Activated CD4-positive, alpha-beta T cell treated with anti-CD3 and anti-CD28 coated beads, Interleukin-2, Interleukin-4, amounts not matched to agents 100 ng/mL and 50 ng/mL, durations not matched to agents 16 hours and 8 hours (primary cell): ENCODE measurements at regions not wholly inside any gene's neighbourhood (a gene's known extent, or its start where the extent isn't known, plus 50 kb on each side); places are given as distances from the start of the nearest gene placed in this dataset.

Experiments
- DNase-seq: peaks from one replicate; pipeline ENCODE4 v3.0.0-alpha.2; 2020; ENCODE audit warnings: low spot score

DNA sequence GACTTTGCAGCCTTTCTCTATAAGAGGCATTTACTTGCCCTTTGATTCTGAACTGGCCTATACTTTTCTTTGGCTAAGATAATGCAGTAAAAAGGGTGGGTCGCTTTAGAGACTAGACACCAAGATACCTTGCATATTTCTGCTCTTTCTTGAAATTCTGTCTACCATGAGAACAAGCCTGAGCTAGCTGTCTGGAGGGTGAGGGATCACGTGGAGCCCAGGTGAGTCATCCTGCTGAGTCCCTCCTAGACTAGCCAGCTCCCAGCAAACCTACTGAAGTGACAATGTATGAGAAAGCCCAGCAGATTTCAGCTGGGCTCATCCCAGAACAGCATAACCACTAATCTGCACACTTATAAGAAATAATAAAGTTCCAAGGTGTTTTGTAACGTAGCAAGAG is 408.0 kb upstream of the KAZN start:
- no peak for DNase-seq

GRCh38 chr1:14194511-14194910 is 404.0 kb upstream of the KAZN start:
- no peak for DNase-seq

DNA sequence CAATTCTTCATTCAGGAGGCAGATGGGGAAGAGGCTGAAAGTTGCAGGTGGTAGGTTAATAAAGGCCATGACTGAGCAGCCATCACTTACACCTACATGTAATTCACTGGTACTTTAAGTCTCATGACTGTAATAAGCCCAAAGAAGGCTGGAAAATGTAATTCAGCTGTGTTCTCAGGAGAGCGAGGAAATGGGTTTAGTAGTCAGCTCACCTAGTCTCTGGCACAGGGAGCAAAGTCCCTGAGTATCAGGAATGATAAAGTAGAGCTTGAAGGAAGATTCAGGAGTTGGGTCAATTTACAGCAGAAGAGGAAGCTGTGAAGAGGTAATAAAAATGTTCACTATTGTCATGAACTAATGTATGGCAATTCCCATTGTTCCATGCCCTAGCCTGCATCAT is 393.4 kb upstream of the KAZN start:
- DNase-seq, result no peak

DNA sequence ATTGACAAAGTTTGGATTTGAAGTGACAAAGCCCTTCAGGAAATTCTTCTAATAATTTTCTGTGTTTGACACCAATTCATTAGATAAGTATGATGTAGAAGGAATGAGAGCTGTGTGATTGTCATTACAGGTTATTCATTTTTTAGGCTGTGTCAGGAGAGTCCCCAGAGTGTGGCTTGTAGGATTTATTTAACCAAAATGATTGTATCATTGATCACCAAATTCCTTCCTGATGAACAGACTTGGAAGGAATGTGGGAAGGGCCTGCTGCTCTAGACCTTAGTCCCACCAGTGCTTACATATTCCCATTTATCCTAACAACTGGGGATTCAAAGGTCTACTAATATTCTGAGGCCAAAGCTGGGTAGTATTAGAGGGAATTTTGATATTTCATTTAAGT is 383.3 kb upstream of the KAZN start:
- DNase-seq, result no peak

DNA sequence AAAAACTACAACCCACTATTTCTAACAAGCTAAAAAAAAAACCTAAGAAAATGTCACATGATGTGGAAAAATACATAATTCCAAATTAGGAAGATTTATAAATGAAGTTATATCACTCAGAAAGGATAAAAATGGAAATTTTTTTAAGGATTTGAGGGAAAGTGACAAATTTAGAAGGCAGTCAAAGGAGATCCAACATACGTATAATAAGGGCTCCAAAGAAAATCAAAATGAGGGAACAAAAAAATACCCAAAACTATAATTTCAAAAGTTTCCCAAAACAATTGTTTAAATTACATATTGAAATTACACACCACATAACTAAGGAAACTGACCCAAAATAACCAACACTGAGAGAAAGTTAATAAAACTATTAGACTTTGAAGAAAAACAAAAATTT is 381.1 kb upstream of the KAZN start:
- no peak for DNase-seq

DNA sequence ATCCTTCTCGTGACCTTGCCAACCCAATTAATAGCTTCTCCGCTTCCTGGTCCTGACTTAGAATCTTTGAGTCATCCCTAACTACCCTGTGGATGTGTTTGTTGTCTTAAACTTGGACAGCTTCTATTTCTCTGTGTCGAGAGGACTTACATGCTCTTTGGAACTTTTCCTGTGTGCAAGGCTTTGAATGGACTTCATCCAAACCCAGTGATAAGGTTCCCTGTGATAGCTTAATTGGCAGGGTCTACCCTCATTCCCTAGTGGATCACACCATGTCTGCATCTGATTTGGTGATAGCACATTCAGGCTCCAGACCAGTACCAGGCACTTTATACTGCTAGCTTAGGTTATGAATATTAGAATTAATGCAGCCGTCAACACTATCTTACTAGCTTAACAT is 378.2 kb upstream of the KAZN start:
- no peak for DNase-seq

GRCh38 chr1:14220811-14221210 is 377.7 kb upstream of the KAZN start:
- no peak for DNase-seq

DNA sequence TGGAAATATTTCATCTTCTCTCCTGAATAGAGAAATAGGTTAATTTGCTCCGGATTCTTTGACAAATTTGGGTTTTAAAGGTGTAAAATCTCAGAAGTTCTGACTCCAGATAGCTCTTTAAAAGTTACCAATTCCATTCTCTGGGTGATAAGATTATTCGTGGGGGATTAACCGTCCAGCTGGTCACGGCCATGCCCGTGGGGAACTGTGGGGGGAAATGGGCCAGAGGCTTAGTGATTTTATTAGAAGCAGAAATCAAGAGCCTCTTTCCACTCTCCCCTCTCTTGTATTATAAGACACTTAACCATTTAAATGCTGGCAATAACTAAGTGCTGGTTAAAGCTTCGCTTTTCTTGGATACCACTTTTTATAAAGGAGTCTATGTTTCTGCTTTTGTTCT is 376.4 kb upstream of the KAZN start:
- no peak for DNase-seq

DNA sequence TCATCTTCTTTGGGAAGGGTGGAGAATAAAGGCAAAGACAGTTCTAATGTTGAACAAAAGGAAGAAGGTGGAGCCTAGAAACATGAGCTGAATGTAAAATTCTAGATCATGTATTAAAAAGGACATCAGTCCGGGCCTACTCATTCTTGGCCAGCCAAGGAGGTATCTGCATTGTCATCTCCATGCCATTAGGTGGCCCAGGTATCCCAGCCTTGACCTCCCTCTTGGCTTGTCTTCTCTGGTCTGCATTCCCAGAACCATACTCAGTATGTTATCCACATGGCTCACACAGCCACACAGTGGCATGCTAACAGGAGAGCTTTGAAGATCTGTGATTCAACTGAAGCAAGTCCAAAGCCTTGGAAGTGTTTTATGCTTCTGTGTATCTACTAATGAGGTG is 369.8 kb upstream of the KAZN start:
- no peak for DNase-seq

DNA sequence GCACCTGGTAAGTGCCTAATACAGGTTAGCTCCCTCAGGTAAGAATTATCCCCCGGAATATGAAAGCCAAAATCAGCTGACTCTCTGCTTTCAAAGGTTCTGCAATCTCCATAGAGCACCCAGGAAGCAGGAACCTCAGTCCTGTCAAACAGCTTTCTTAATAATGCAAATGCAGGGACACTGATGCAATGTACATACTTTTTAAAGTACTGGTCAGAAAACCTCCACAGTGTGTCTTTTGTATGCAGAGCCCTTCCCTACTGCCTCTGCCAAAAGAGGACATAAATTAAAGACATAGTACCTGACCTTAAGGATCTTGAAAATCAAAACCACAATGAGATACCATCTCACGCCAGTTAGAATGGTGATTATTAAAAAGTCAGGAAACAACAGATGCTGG is 365.0 kb upstream of the KAZN start:
- DNase-seq, result no peak

GRCh38 chr1:14236097-14236496 is 362.4 kb upstream of the KAZN start:
- no peak for DNase-seq

- DNase-seq, result no peak
Measured at GRCh38 chr1:14238472-14239307, 359.8 kb upstream of the KAZN start.

- no peak for DNase-seq
Measured at GRCh38 chr1:14240265-14240664, 358.2 kb upstream of the KAZN start.

DNA sequence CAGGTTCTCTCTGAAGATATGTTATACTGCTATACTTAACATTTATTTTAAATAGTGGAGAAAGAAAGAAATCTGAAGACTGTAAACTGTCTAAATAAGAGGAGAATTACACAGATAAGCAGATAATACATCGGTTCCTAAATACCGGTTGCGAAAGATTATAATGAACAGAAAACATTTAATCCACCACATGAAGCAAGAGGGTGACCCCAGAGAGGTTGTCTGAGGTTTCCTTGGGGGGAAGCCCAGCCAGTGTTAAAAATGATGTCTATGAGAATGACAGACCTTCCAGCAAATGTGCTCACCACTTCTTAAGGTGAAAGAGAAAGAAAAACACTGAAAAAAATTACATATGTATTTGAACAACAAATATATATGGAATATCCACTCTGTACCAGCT is 356.4 kb upstream of the KAZN start:
- no peak for DNase-seq

GRCh38 chr1:14242870-14243269 is 355.6 kb upstream of the KAZN start:
- no peak for DNase-seq

DNA sequence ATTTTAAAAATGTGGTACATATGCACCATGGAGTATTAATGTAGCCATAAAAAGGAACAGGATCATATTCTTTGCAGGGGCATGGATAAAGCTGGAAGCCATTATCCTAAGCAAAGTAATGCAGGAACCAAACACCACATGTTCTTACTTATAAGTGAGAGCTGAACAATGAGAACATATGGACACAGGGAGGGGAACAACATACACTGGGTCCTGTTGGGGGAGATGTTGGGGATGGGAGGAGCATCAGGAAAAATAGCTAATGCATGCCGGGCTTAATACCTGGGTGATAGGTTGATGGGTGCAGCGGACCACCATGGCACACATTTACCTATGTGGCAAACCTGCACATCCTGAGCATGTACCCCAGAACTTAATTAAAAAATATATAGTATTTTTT is 352.5 kb upstream of the KAZN start:
- DNase-seq, result no peak

GRCh38 chr1:14246471-14246870 is 352.0 kb upstream of the KAZN start:
- no peak for DNase-seq

DNA sequence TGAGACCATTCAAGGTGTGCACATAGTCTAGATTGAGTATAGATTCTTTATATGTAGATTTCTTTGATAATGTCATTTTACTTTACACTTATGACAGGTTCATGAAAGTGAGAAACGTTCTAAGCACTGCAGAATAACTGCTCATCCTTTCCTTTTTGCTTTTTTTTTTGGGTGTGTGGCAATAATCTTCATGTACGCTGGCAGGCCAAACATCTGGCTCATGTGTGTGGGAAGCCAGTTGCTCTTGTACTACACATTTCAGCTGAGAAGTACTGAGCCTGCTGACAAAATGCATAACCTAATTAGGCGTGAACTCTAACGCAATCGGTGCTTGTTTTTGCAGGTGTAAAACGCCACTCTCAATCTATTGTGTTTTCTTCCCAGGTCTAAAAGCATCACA is 350.8 kb upstream of the KAZN start:
- no peak for DNase-seq

- no peak for DNase-seq
Measured at GRCh38 chr1:14251871-14252270, 346.6 kb upstream of the KAZN start.

DNA sequence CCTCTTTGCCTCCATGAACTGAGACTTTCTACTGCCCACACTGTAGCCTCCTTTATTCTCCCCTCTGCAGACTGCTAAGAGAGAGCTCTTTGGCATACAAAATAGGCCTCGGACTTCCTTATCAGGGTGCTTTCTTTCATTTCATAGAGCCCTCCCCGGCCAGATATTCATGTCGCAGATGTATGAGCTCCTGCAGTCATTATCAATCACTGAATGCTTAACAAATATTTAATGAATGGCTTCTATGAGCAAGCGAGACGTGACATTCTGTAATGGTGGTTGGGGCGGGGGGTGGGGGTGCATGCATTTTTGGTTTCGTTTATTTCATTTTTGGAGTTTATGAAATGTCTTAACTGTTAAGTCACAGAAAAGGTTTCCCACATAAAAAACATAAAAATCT is 344.8 kb upstream of the KAZN start:
- DNase-seq, result no peak

DNA sequence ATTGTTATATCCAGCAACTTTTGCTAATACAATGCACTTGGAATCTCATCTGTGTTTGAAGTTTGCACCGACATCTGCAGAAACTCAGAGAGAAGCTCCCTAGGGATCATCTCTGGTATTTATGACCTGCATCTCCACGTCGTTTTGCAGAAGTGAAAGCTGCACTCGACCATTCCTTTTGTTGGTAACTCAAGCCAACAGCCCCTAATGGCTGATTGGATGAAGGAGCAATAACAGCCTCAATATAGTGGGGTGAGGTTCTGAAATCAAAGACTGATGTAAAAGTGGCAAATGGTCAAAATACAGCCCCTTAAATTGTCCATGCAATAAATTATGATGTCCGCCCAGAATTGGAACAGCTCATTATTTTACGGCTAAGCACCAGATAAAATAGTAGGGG is 344.2 kb upstream of the KAZN start:
- no peak for DNase-seq

GRCh38 chr1:14255233-14255632 is 343.3 kb upstream of the KAZN start:
- no peak for DNase-seq

DNA sequence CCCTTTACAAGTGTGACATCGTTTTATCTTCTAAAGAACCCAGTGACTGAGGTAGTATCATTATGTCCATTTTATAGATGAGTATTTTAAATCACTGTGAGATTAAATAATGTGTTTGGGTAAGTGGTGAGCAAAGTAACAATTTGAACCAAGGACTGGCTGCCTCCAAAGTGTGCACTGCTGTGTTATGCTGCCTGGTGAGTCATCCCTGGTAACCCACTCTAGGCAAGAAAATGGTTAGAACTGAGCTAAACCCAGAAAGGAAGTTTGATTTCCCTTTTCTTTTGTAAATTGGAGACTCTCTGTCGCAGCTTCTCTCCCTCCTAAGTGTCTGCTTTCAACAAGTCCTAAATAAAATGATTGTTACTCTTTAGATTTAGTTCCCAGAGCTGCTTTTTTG is 342.8 kb upstream of the KAZN start:
- no peak for DNase-seq

- no peak for DNase-seq
Measured at GRCh38 chr1:14259191-14259757, 339.2 kb upstream of the KAZN start.
